ENCODE measurements at regions not wholly inside any gene's neighbourhood (a gene's known extent, or its start where the extent isn't known, plus 50 kb on each side); places are given as distances from the start of the nearest gene placed in this dataset.
A peak's percentile ranks its signal among the peaks of the same experiment; 100 is the strongest.

DNA sequence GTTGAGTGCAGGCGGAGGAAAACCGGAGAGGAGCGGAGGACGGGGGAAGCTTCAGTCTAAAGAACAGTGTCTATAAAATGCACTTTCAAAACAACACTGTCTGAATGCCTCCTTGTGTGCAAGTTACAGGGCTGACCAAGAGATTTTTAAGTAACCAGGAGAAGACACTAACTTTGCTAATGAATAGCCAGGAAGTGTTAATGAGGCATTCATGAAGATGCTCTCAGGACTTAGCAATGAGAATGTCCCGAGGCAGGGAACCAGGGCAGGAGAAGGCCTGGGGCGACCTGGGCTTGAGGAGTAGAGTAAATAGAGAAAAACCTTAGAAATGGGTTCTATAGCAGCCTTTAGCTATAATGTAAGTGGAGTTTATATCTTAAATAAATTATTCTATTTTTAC is 312.1 kb downstream of the SKIDA1 start:
- Histone ChIP-seq H3K4me3 (no peak overlapping the region), H3K27ac (no peak overlapping the region), H3K9me3 (no peaks in the 10 kb centered on the region), H3K36me3 (no peaks in the 10 kb centered on the region), H3K27me3 (ENCODE audit: low read depth) (no peaks in the 10 kb centered on the region), H3K4me1 (no peaks in the 10 kb centered on the region)
- DNase-seq, result no peak
- no peak for ATAC-seq
- intact Hi-C loops (cut with DNase I), result no loop called here
- TF ChIP-seq, protein P1, sequence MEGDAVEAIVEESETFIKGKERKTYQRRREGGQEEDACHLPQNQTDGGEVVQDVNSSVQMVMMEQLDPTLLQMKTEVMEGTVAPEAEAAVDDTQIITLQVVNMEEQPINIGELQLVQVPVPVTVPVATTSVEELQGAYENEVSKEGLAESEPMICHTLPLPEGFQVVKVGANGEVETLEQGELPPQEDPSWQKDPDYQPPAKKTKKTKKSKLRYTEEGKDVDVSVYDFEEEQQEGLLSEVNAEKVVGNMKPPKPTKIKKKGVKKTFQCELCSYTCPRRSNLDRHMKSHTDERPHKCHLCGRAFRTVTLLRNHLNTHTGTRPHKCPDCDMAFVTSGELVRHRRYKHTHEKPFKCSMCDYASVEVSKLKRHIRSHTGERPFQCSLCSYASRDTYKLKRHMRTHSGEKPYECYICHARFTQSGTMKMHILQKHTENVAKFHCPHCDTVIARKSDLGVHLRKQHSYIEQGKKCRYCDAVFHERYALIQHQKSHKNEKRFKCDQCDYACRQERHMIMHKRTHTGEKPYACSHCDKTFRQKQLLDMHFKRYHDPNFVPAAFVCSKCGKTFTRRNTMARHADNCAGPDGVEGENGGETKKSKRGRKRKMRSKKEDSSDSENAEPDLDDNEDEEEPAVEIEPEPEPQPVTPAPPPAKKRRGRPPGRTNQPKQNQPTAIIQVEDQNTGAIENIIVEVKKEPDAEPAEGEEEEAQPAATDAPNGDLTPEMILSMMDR (IDR thresholded peaks at IDR 0.05), result no peak

DNA sequence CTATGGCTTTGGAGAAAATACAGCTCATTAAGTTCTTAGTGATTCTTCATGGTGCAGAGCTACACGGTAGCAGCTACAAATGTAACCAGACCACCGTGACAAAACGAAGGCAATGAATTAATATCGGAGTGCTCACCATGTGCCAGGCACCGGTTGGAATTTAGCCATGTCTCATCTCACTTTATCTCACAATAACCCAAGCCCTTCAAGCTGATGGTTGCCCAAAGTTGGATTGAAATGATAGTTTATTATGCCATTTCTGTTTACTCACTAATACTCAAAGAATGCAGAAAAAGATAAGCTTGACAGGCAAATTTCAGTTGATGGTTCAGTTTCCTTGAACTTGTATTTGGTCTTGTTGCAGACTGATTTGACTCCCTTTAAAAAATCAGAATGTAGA is 312.6 kb downstream of the SKIDA1 start:
- intact Hi-C loops (cut with DNase I), result no loop called here
- no peaks in the 10 kb centered on the region for H3K36me3 ChIP-seq
- no peaks in the 10 kb centered on the region for H3K27me3 ChIP-seq (ENCODE audit: low read depth)
- no peak overlapping the region for H3K27ac ChIP-seq
- DNase-seq (no peak), ATAC-seq (no peak)
- no peaks in the 10 kb centered on the region for H3K9me3 ChIP-seq
- H3K4me3 ChIP-seq, result no peak overlapping the region
- TF ChIP-seq, protein P1 (IDR thresholded peaks at IDR 0.05), result no peak
- H3K4me1 ChIP-seq, result no peaks in the 10 kb centered on the region

DNA sequence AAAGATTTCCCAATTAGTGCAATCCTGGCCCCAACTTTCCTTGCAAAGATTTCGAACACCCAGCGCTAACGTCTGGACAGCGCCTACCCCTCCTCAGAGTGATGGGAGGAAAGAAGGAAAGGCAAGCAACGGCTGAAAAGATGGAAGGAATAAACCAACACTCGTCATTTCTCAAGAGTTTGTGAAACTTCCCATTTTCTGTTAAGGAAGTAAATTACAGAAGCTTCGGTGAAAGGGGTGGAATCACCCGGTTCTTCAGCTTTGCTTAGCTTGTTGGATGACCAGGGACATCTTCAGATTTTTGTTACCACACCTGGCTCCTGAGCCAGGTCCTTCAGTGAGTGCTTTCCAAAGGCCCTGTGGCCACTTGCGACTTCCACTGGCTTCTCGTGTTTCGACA is 313.1 kb downstream of the SKIDA1 start:
- DNase-seq, result no peak
- Histone ChIP-seq H3K4me1 (no peaks in the 10 kb centered on the region), H3K27ac (no peak overlapping the region), H3K27me3 (ENCODE audit: low read depth) (no peaks in the 10 kb centered on the region), H3K9me3 (no peaks in the 10 kb centered on the region), H3K36me3 (no peaks in the 10 kb centered on the region), H3K4me3 (no peak overlapping the region)
- TF ChIP-seq, protein P1 (IDR thresholded peaks at IDR 0.05), result no peak
- peak in 1 of 2 donors; percentile 59 for ATAC-seq
- intact Hi-C loops (cut with DNase I), result no loop called here

GRCh38 chr10:21209495-21209894 is 312.4 kb upstream of the NEBL start:
- intact Hi-C loops (cut with DNase I), result no loop called here
- no peaks in the 10 kb centered on the region for H3K36me3 ChIP-seq
- no peaks in the 10 kb centered on the region for H3K4me1 ChIP-seq
- no peaks in the 10 kb centered on the region for H3K27me3 ChIP-seq (ENCODE audit: low read depth)
- no peak overlapping the region for H3K4me3 ChIP-seq
- DNase-seq (no peak), ATAC-seq (no peak)
- H3K9me3 ChIP-seq, result no peaks in the 10 kb centered on the region
- H3K27ac ChIP-seq, result no peak overlapping the region
- TF ChIP-seq, protein P1 (IDR thresholded peaks at IDR 0.05), result no peak

DNA sequence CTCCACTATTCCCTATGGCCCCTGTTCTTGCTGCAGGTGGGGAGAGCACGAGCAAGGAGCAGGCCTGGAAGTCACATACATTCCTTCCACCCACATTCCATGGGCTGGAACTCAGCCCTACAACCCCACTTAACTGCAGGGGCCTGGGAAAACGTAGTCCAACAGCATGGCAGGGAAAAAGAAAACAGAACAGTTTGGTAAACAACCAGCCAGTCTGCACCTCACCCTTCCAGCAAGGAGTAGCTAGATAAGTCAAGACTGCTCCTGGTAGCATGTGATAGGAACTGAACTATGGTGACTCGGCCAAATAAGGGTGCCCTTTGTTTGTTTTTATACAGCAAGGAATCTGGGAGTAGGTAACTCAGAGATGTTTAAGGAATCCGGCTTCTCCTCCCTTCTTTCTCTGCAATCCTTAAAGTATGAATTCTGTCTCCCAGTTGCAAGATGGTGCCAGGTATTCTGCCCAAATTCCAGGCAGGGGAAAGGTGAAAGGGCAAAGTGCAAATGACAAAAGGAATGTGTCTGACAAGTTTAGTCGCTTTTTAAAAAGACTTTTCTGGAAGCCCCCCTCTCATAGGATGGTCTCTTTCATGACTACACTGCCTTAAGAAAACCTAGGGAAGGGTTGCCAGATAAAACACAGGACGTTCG is 311.7 kb upstream of the NEBL start:
- H3K9me3 ChIP-seq, result no peaks in the 10 kb centered on the region
- H3K36me3 ChIP-seq, result no peaks in the 10 kb centered on the region
- no peaks in the 10 kb centered on the region for H3K27me3 ChIP-seq (ENCODE audit: low read depth)
- TF ChIP-seq, protein P1 (IDR thresholded peaks at IDR 0.05), result no peak
- DNase-seq, result no peak
- intact Hi-C loops (cut with DNase I), result no loop called here
- peak; percentile 77 to 83 for ATAC-seq
- no peak overlapping the region for H3K27ac ChIP-seq
- H3K4me3 ChIP-seq, result no peak overlapping the region
- no peaks in the 10 kb centered on the region for H3K4me1 ChIP-seq

Data from lower lobe of right lung (tissue), 2 donors.